Mucosa of descending colon (tissue), 3 donors: ENCODE measurements at regions not wholly inside any gene's neighbourhood (a gene's known extent, or its start where the extent isn't known, plus 50 kb on each side); places are given as distances from the start of the nearest gene placed in this dataset.

Experiments used
- ATAC-seq: fragments of 200-7000 bp; cut with Tn5 transposase; one replicate; pipeline ENCODE4 v1.9.1; 2020; ENCODE audit warnings: mild to moderate bottlenecking, moderate library complexity
- DNase-seq, 3 donors: peaks; one replicate each; pipeline ENCODE4 v3.0.0-alpha.2; 2020
- H3K36me3 ChIP-seq: fragments of 200-600 bp; one replicate; pipeline ENCODE4 v1.8.0; 2021; ENCODE audit warnings: low read depth, mild to moderate bottlenecking
- H3K4me1 ChIP-seq: fragments of 200-600 bp; one replicate; pipeline ENCODE4 v1.8.0; 2021; ENCODE audit warnings: low read depth, mild to moderate bottlenecking
- H3K4me3 ChIP-seq: fragments of 200-600 bp; one replicate; pipeline ENCODE4 v1.8.0; 2021; ENCODE audit warnings: mild to moderate bottlenecking
- H3K9me3 ChIP-seq: fragments of 200-600 bp; one replicate; pipeline ENCODE4 v1.8.0; 2021; ENCODE audit warnings: mild to moderate bottlenecking
- intact Hi-C, 2 donors: fragments of 100-400 bp; cut with DNase I in 1 of 2; cut with micrococcal nuclease in 1 of 2; formaldehyde crosslinking; loops; one replicate each; pipeline versions ENCODE4 v1.11.0 to v1.11.1; 2022; cut with DNase I, micrococcal nuclease
- TF ChIP-seq, protein P1 (sequence below): fragments of 200-600 bp; IDR thresholded peaks from one replicate; pipeline ENCODE4 v1.8.0; 2022; ENCODE audit warnings: antibody characterized with exemption, mild to moderate bottlenecking
- donor health status: DM: no; HTN: no; CAD: no; lungs with moderate emphysema.
- donor health status: DM: no; HTN: no; CAD: no.
- donor health status: DM: no; HTN: yes; CAD: no.

GRCh38 chr13:21796066-21796465 lies 125.2 kb downstream of the FGF9 start:
- intact Hi-C loops: no loop called here
- Histone ChIP-seq H3K36me3 (no peaks in the 10 kb centered on the region), H3K4me3 (no peak overlapping the region), H3K4me1 (no peaks in the 10 kb centered on the region), H3K9me3 (no peaks in the 10 kb centered on the region)
- no peak for DNase-seq
- ATAC-seq: no peak
- TF ChIP-seq, protein P1, sequence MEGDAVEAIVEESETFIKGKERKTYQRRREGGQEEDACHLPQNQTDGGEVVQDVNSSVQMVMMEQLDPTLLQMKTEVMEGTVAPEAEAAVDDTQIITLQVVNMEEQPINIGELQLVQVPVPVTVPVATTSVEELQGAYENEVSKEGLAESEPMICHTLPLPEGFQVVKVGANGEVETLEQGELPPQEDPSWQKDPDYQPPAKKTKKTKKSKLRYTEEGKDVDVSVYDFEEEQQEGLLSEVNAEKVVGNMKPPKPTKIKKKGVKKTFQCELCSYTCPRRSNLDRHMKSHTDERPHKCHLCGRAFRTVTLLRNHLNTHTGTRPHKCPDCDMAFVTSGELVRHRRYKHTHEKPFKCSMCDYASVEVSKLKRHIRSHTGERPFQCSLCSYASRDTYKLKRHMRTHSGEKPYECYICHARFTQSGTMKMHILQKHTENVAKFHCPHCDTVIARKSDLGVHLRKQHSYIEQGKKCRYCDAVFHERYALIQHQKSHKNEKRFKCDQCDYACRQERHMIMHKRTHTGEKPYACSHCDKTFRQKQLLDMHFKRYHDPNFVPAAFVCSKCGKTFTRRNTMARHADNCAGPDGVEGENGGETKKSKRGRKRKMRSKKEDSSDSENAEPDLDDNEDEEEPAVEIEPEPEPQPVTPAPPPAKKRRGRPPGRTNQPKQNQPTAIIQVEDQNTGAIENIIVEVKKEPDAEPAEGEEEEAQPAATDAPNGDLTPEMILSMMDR: no peak

DNA sequence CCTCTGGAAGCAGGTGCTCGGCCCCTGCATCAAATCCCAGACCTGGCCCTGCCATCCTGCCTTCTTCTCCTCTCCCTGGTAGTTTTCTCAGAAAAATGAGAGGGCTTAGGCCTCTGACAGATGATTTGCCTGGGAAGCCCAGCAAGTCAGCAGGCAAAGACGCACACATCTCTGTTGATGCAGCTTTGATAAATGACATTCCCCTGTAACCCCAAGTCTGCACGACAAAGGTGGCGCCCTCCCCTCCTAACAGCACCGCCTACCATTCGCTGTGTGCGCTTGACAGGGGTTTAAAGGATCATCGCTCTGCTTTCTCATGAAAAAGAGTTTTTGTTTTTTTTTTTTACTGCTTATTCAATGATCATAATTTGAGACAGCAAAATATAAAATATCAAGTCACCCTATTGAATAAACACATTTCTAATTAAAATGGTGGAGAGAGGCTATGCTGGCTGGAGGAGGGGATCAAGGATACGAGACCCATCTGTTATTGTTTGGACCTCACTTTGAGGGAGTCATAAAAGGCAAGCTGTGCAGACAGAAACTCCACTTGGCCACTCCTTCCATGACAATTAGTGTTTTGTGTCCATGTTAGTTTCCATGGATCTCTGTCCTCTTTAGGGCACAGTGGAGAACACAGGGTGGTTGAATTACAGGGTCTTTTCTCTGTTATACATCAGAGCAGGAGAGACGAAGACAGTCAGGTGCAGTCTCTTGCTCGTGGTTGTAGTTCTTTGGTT lies 126.1 kb downstream of the FGF9 start:
- Histone ChIP-seq H3K4me3 (no peak overlapping the region), H3K9me3 (no peaks in the 10 kb centered on the region), H3K4me1 (no peaks in the 10 kb centered on the region), H3K36me3 (no peaks in the 10 kb centered on the region)
- DNase-seq (no peak), ATAC-seq (no peak)
- intact Hi-C loops: no loop called here
- TF ChIP-seq, protein P1: no peak

- DNase-seq: no peak
- Histone ChIP-seq H3K36me3 (no peaks in the 10 kb centered on the region), H3K4me3 (no peak overlapping the region), H3K9me3 (no peaks in the 10 kb centered on the region), H3K4me1 (no peaks in the 10 kb centered on the region)
- intact Hi-C loops: no loop called here
- no peak for ATAC-seq
- TF ChIP-seq, protein P1: no peak
Observed at GRCh38 chr13:21797736-21798135, 126.9 kb downstream of the FGF9 start.

- Histone ChIP-seq H3K4me3 (no peak overlapping the region), H3K4me1 (no peaks in the 10 kb centered on the region), H3K36me3 (no peaks in the 10 kb centered on the region), H3K9me3 (no peaks in the 10 kb centered on the region)
- intact Hi-C loops: no loop called here
- TF ChIP-seq, protein P1: no peak
- no peak for DNase-seq
- ATAC-seq: no peak
Observed at GRCh38 chr13:21798181-21798580, 127.3 kb downstream of the FGF9 start.

DNA sequence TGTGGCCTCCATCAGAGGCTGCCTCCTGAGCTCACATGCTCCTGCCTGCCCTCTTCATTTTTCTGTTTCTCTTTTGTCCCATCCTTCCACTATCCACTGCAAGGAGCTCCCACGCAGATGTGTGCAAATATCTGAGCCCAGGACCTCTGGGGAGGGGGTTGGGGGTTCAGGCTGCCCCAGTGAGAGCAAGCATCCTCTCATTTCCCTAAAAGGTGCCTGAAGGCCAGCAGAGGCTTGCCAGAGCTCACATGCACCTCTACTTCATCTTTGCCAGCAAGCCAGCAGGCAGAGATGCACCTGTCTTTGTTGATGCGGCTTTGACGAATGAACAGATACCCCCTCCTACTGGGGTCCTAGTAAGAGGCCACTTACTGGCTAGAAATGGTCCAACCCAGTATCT lies 128.8 kb downstream of the FGF9 start:
- Histone ChIP-seq H3K4me3 (no peak overlapping the region), H3K9me3 (no peaks in the 10 kb centered on the region), H3K4me1 (no peaks in the 10 kb centered on the region), H3K36me3 (no peaks in the 10 kb centered on the region)
- DNase-seq (no peak), ATAC-seq (no peak)
- TF ChIP-seq, protein P1: no peak
- intact Hi-C loops: no loop called here
